Suprapubic skin (tissue), 4 donors: ENCODE measurements at regions not wholly inside any gene's neighbourhood (a gene's known extent, or its start where the extent isn't known, plus 50 kb on each side); places are given as distances from the start of the nearest gene placed in this dataset.

ENCODE experiments used
- CTCF ChIP-seq, 2 donors: fragments of 200-600 bp in 1 of 2; fragments of 450-650 bp in 1 of 2; sonication (generic) in 1 of 2; IDR thresholded peaks; one replicate each; pipeline ENCODE4 v1.5.1; 2016 to 2019; ENCODE audit warnings: antibody characterized with exemption in 2 of 2, mild to moderate bottlenecking in 1 of 2, moderate library complexity in 1 of 2
- POLR2A ChIP-seq, 2 donors: fragments of 450-650 bp; IDR thresholded peaks; one replicate each; pipeline ENCODE4 v1.6.1; 2017; ENCODE audit warnings: antibody characterized with exemption in 2 of 2, mild to moderate bottlenecking in 2 of 2, moderate library complexity in 2 of 2
- POLR2AphosphoS5 ChIP-seq, 3 donors: sonication (generic); formaldehyde crosslinking; IDR thresholded peaks; one replicate each; pipeline ENCODE4 v1.6.1; 2017; ENCODE audit warnings: antibody characterized with exemption in 3 of 3

GRCh38 chr2:139360654-139361053 lies 580.5 kb upstream of the NXPH2 start:
- TF ChIP-seq POLR2AphosphoS5 (IDR thresholded peaks at IDR 0.05) (no peak), CTCF (IDR thresholded peaks at IDR 0.05) (no peak), POLR2A (IDR thresholded peaks at IDR 0.05) (no peak)
